Natural killer cell (primary cell): ENCODE measurements at regions not wholly inside any gene's neighbourhood (a gene's known extent, or its start where the extent isn't known, plus 50 kb on each side); places are given as distances from the start of the nearest gene placed in this dataset.

ENCODE experiments used
- ATAC-seq, 3 donors: fragments of 150-1000 bp in 2 of 3; fragments of 200-7000 bp in 1 of 3; cut with Tn5 transposase; 1 replicate in 1 of 3; 2 replicates in 2 of 3; pipeline ENCODE4 v1.10.0; 2021; ENCODE audit warnings: mild to moderate bottlenecking in 2 of 3, moderate library complexity in 2 of 3
- DNase-seq, 2 donors: peaks; one replicate each; pipeline versions ENCODE4 v3.0.0 to v3.0.0-alpha.2; 2013 to 2021; ENCODE audit warnings: mixed read lengths in 1 of 2
- H3K27ac ChIP-seq: one replicate; pipeline ENCODE4 v1.5.1; 2013; ENCODE audit warnings: mild to moderate bottlenecking, low read length
- H3K27me3 ChIP-seq: one replicate; pipeline ENCODE4 v1.6.1; 2013; ENCODE audit warnings: low read length; ENCODE audit not compliant: control insufficient read depth, insufficient read depth
- H3K36me3 ChIP-seq: one replicate; pipeline ENCODE4 v1.6.1; 2013; ENCODE audit warnings: low read length; ENCODE audit not compliant: control insufficient read depth, insufficient read depth
- H3K4me1 ChIP-seq: one replicate; pipeline ENCODE4 v1.6.1; 2013; ENCODE audit warnings: low read length; ENCODE audit not compliant: control insufficient read depth, insufficient read depth
- H3K4me3 ChIP-seq: one replicate; pipeline ENCODE4 v1.5.1; 2013; ENCODE audit warnings: low read length
- H3K9me3 ChIP-seq: one replicate; pipeline ENCODE4 v1.6.1; 2013; ENCODE audit warnings: low read length; ENCODE audit not compliant: control insufficient read depth, insufficient read depth
- H3K27ac Mint-ChIP-seq, 2 donors: one replicate each; pipeline ENCODE4 v1.8.0; 2022; ENCODE audit warnings: mild to moderate bottlenecking in 2 of 2, mixed read lengths in 2 of 2, moderate library complexity in 1 of 2
- H3K27me3 Mint-ChIP-seq, 2 donors: one replicate each; pipeline ENCODE4 v1.8.0; 2022; ENCODE audit warnings: low read depth in 2 of 2, mixed read lengths in 2 of 2
- H3K36me3 Mint-ChIP-seq: one replicate; pipeline ENCODE4 v1.8.0; 2022; ENCODE audit warnings: mixed read lengths
- H3K4me1 Mint-ChIP-seq, 2 donors: one replicate each; pipeline ENCODE4 v1.8.0; 2022; ENCODE audit warnings: mixed read lengths in 2 of 2
- H3K4me3 Mint-ChIP-seq: one replicate; pipeline ENCODE4 v1.8.0; 2022; ENCODE audit warnings: mild to moderate bottlenecking, moderate library complexity, mixed read lengths
- H3K9me3 Mint-ChIP-seq, 2 donors: one replicate each; pipeline ENCODE4 v1.8.0; 2022; ENCODE audit warnings: mixed read lengths in 2 of 2
- WGBS: methylation state at CpG from one replicate; pipeline ENCODE4 v1.1.7; 2013; ENCODE audit warnings: missing lambda C conversion rate; ENCODE audit not compliant: insufficient coverage; 5-methylcytosine and 5-hydroxymethylcytosine counted together
- intact Hi-C: fragments of 100-400 bp; cut with micrococcal nuclease; formaldehyde crosslinking; loops from one replicate; pipeline ENCODE4 v1.14.2; 2022
- TF ChIP-seq, protein P1 (sequence below): fragments of 200-600 bp; IDR thresholded peaks from one replicate; pipeline ENCODE4 v1.8.0; 2022; ENCODE audit warnings: antibody characterized with exemption

DNA sequence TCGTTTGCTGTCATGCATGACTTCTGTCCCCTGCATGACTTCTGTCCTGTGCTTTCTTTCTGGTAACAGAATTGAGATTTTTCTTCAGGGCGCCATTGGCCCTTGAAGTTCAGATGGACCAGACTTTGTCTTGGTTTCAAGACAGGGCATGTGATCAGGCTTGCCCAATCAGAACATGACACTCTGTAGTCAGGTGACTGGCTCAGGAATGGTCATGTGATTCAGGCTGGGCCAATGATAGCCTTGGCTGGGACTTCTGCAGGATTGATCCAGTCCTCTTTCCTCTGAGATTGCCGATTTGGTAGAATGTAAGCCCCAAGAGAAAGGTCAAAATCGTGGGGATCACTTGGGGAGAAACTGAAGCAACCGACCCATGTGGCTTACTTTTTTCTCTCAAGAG lies 90.5 kb upstream of the ALX4 start:
- WGBS, result 91% methylated on average over 4 of the region's 5 CpGs
- no peaks in the 10 kb centered on the region for H3K4me1 ChIP-seq
- H3K27ac ChIP-seq, result no peak overlapping the region
- TF ChIP-seq, protein P1, sequence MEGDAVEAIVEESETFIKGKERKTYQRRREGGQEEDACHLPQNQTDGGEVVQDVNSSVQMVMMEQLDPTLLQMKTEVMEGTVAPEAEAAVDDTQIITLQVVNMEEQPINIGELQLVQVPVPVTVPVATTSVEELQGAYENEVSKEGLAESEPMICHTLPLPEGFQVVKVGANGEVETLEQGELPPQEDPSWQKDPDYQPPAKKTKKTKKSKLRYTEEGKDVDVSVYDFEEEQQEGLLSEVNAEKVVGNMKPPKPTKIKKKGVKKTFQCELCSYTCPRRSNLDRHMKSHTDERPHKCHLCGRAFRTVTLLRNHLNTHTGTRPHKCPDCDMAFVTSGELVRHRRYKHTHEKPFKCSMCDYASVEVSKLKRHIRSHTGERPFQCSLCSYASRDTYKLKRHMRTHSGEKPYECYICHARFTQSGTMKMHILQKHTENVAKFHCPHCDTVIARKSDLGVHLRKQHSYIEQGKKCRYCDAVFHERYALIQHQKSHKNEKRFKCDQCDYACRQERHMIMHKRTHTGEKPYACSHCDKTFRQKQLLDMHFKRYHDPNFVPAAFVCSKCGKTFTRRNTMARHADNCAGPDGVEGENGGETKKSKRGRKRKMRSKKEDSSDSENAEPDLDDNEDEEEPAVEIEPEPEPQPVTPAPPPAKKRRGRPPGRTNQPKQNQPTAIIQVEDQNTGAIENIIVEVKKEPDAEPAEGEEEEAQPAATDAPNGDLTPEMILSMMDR, result no peak
- intact Hi-C loops, result no loop called here
- Mint-ChIP-seq H3K27ac (no peak overlapping the region), H3K4me1 (no peaks in the 10 kb centered on the region), H3K27me3 (peaks cover 4 to 5% of the 10 kb centered on the region in 2 donors), H3K9me3 (no peaks in the 10 kb centered on the region), H3K36me3 (no peaks in the 10 kb centered on the region), H3K4me3 (no peak overlapping the region)
- no peaks in the 10 kb centered on the region for H3K9me3 ChIP-seq
- DNase-seq, result no peak
- no peaks in the 10 kb centered on the region for H3K36me3 ChIP-seq
- ATAC-seq, result no peak
- H3K4me3 ChIP-seq, result no peak overlapping the region
- no peaks in the 10 kb centered on the region for H3K27me3 ChIP-seq

DNA sequence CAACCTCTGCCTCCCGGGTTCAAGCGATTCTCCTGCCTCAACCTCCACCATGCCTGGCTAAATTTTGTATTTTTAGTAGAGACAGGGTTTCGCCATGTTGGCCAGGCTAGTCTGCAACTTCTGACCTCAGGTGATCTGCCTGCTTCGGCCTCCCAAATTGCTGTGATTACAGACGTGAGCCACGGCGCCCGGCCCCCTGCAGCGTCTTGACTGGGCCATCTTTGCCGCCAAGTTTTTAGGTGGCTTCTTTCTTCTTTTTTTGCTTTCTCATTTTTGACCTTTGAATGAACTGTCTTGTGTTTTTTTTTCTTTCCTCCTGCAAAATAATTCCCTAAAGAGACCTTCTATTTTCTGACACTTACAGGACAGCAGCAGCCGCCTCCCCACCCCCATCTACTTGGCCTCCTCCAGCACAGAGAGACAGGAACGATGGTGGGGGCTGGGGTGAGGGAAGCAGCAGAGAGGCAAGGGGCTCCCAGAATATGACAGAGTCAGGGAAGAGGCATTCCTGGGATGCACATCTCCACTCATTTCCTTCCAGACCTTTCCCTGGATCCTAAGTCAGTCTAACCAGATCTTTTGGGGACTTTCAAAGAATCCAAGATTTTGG lies 92.6 kb upstream of the ALX4 start:
- Mint-ChIP-seq H3K36me3 (no peaks in the 10 kb centered on the region), H3K9me3 (no peaks in the 10 kb centered on the region), H3K27ac (no peak overlapping the region), H3K4me1 (no peaks in the 10 kb centered on the region), H3K27me3 (peaks cover 0 to 5% of the 10 kb centered on the region in 2 donors), H3K4me3 (no peak overlapping the region)
- DNase-seq, result no peak
- Histone ChIP-seq H3K4me3 (no peak overlapping the region), H3K4me1 (no peaks in the 10 kb centered on the region), H3K27ac (no peak overlapping the region), H3K9me3 (no peaks in the 10 kb centered on the region), H3K36me3 (no peaks in the 10 kb centered on the region), H3K27me3 (no peaks in the 10 kb centered on the region)
- intact Hi-C loops, result no loop called here
- WGBS, result 89% methylated on average over 9 of the region's 12 CpGs
- no peak for ATAC-seq
- TF ChIP-seq, protein P1, result no peak

DNA sequence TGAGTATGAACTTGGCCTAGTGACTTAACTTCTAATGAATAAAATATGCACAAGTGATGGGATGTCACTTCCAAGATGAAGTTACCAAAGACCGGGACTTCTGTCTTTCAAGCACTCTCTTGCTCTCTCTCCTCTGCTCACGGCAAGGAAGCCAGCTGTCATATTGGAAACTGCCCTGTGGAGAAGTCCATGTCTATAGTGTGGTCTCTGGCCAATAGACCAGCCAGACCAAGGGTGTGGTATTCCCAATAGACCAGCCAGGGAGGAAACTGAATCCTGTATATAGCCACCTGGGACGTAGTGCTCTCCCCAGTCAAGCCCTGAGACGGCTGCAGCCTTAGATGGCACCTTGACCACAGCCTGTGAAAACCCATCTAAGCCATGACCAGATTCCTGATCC lies 93.2 kb upstream of the ALX4 start:
- Histone ChIP-seq H3K9me3 (no peaks in the 10 kb centered on the region), H3K36me3 (no peaks in the 10 kb centered on the region), H3K4me1 (no peaks in the 10 kb centered on the region), H3K27ac (no peak overlapping the region), H3K27me3 (no peaks in the 10 kb centered on the region), H3K4me3 (no peak overlapping the region)
- TF ChIP-seq, protein P1, result no peak
- DNase-seq, result no peak
- H3K36me3 Mint-ChIP-seq, result no peaks in the 10 kb centered on the region
- H3K4me3 Mint-ChIP-seq, result no peak overlapping the region
- no peaks in the 10 kb centered on the region for H3K4me1 Mint-ChIP-seq
- intact Hi-C loops, result no loop called here
- peaks cover 0 to 5% of the 10 kb centered on the region in 2 donors for H3K27me3 Mint-ChIP-seq
- no peak for ATAC-seq
- 72% methylated on average over 4 of the region's 4 CpGs for WGBS
- H3K9me3 Mint-ChIP-seq, result no peaks in the 10 kb centered on the region
- H3K27ac Mint-ChIP-seq, result no peak overlapping the region

DNA sequence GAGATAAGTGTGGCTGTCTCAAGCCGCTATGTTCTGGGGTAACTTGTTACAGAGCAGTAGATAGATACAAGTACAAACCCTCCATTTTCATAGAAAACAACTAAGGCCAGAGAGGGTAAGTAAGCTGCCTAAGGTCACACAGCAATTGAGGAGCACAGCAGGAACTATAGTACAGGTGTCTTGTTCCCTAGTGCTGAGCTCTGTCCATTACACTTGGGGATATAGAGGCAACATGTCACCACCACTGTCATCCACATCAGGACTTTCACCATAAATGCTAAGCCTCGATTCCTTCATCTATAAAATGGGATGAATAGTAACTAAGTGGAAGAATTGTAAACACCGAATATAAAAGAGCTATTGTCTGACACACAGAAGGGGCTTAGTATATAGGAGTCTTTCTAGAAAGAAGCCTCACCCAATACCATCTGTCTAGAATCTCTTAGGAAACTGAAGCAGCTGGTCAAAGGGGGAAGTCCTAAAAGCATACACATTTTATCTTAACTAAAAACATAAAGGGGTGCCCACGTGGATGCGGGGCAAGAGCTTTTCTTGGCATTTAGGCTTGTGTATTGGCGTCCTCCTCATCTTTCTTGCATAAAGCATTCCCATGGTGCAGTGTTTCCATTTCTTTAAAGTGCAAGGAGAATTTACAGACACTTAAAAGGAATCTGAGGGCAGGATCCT lies 93.8 kb upstream of the ALX4 start:
- Histone ChIP-seq H3K27me3 (no peaks in the 10 kb centered on the region), H3K4me1 (no peaks in the 10 kb centered on the region), H3K36me3 (no peaks in the 10 kb centered on the region), H3K9me3 (no peaks in the 10 kb centered on the region), H3K4me3 (no peak overlapping the region), H3K27ac (no peak overlapping the region)
- Mint-ChIP-seq H3K4me1 (no peaks in the 10 kb centered on the region), H3K4me3 (no peak overlapping the region), H3K27me3 (peaks cover 0 to 5% of the 10 kb centered on the region in 2 donors), H3K36me3 (no peaks in the 10 kb centered on the region), H3K9me3 (no peaks in the 10 kb centered on the region), H3K27ac (no peak overlapping the region)
- 66% methylated on average over 4 of the region's 6 CpGs for whole genome bisulfite sequencing
- ATAC-seq (no peak), DNase-seq (no peak)
- intact Hi-C loops, result no loop called here
- TF ChIP-seq, protein P1, result no peak
